ENCODE measurements at regions not wholly inside any gene's neighbourhood (a gene's known extent, or its start where the extent isn't known, plus 50 kb on each side); places are given as distances from the start of the nearest gene placed in this dataset.
A peak's percentile ranks its signal among the peaks of the same experiment; 100 is the strongest.

- TF ChIP-seq CTCF (conservative IDR thresholded peaks at IDR 0.05; ENCODE audit: control insufficient read depth, insufficient read depth, low read depth, low read length) = no peak
- H3K4me3 ChIP-seq (ENCODE audit: control insufficient read depth, low read depth, low read length) = no peak overlapping the region
- no peak for DNase-seq (ENCODE audit: low read depth)
These were observed 284.4 kb upstream of the DUSP10 start for GRCh38 chr1:222026280-222026679.

GRCh38 chr1:222023025-222023424 is 281.1 kb upstream of the DUSP10 start:
- no peak overlapping the region for H3K4me3 ChIP-seq (ENCODE audit: control insufficient read depth, low read depth, low read length)
- no peak for TF ChIP-seq CTCF (conservative IDR thresholded peaks at IDR 0.05; ENCODE audit: control insufficient read depth, insufficient read depth, low read depth, low read length)
- no peak for DNase-seq (ENCODE audit: low read depth)

GRCh38 chr1:222021129-222021528 is 279.2 kb upstream of the DUSP10 start:
- DNase-seq (ENCODE audit: low read depth) = peak; percentile 23
- TF ChIP-seq CTCF (conservative IDR thresholded peaks at IDR 0.05; ENCODE audit: control insufficient read depth, insufficient read depth, low read depth, low read length) = no peak
- H3K4me3 ChIP-seq (ENCODE audit: control insufficient read depth, low read depth, low read length) = no peak overlapping the region

- no peak for TF ChIP-seq CTCF (conservative IDR thresholded peaks at IDR 0.05; ENCODE audit: control insufficient read depth, insufficient read depth, low read depth, low read length)
- no peak overlapping the region for H3K4me3 ChIP-seq (ENCODE audit: control insufficient read depth, low read depth, low read length)
- no peak for DNase-seq (ENCODE audit: low read depth)
These were observed 278.7 kb upstream of the DUSP10 start for GRCh38 chr1:222020553-222020952.

- no peak overlapping the region for H3K4me3 ChIP-seq (ENCODE audit: control insufficient read depth, low read depth, low read length)
- no peak for DNase-seq (ENCODE audit: low read depth)
- TF ChIP-seq CTCF (conservative IDR thresholded peaks at IDR 0.05; ENCODE audit: control insufficient read depth, insufficient read depth, low read depth, low read length) = no peak
These were observed 277.1 kb upstream of the DUSP10 start for GRCh38 chr1:222019029-222019428.

- DNase-seq (ENCODE audit: low read depth) = no peak
- no peak overlapping the region for H3K4me3 ChIP-seq (ENCODE audit: control insufficient read depth, low read depth, low read length)
- TF ChIP-seq CTCF (conservative IDR thresholded peaks at IDR 0.05; ENCODE audit: control insufficient read depth, insufficient read depth, low read depth, low read length) = no peak
These were observed 276.2 kb upstream of the DUSP10 start for GRCh38 chr1:222018041-222018440.

- DNase-seq (ENCODE audit: low read depth) = no peak
- H3K4me3 ChIP-seq (ENCODE audit: control insufficient read depth, low read depth, low read length) = no peak overlapping the region
- no peak for TF ChIP-seq CTCF (conservative IDR thresholded peaks at IDR 0.05; ENCODE audit: control insufficient read depth, insufficient read depth, low read depth, low read length)
These were observed 273.8 kb upstream of the DUSP10 start for GRCh38 chr1:222015686-222016085.

All from fibroblast of mammary gland (primary cell).